ENCODE measurements at regions not wholly inside any gene's neighbourhood (a gene's known extent, or its start where the extent isn't known, plus 50 kb on each side); places are given as distances from the start of the nearest gene placed in this dataset.

GRCh38 chr4:159944477-159944876, 841.6 kb downstream of the RAPGEF2 start:
- no peak overlapping the region for H4K8ac ChIP-seq (ENCODE audit: extremely low read depth, insufficient read depth, low read length)
- no peak overlapping the region for H3K27ac ChIP-seq (ENCODE audit: low read depth, low read length)
- no peak overlapping the region for H2BK120ac ChIP-seq (replicated peaks; ENCODE audit: low read depth, low read length)
- WGBS, 2 experiments (ENCODE audit: extremely low coverage in 1 of 2, insufficient coverage in 1 of 2, insufficient read length in 1 of 2, insufficient replicate concordance in 2 of 2, low coverage in 1 of 2, low lambda C conversion rate in 2 of 2, missing lambda C conversion rate in 1 of 2) = 88% methylated on average over 4 of the region's 4 CpGs; no CpG with 5 or more reads in 1 of the 2 experiments
- no peaks in the 10 kb centered on the region; a peak in 1 of 8 replicates for H3K36me3 ChIP-seq (ENCODE audit: control insufficient read depth in 2 of 4, insufficient read depth in 4 of 4, low read length in 3 of 4)
- no peak overlapping the region for H4K91ac ChIP-seq (replicated peaks; ENCODE audit: insufficient read length, low read length)
- H3K23me2 ChIP-seq (ENCODE audit: low read depth, low read length) = no peaks in the 10 kb centered on the region
- H3K14ac ChIP-seq (ENCODE audit: insufficient read length) = no peak overlapping the region
- H3K79me1 ChIP-seq (ENCODE audit: low read depth, low read length) = no peaks in the 10 kb centered on the region
- no peaks in the 10 kb centered on the region for H3K27me3 ChIP-seq (replicated peaks in 1 of 4; ENCODE audit: control insufficient read depth in 3 of 4, extremely low read depth in 1 of 4, insufficient read depth in 3 of 4, low read length in 3 of 4)
- CTCF ChIA-PET (ENCODE audit: partially characterized antibody) = interaction anchor here (1.7 kb wide), 1 partner anchor 231 kb away, joined by 4 read pairs; no protein-coding TSS in a partner anchor
- H3K4ac ChIP-seq (replicated peaks; ENCODE audit: insufficient read length, low read depth, low read length) = no peak overlapping the region
- H3K23ac ChIP-seq (ENCODE audit: insufficient read length) = no peak overlapping the region
- H2BK12ac ChIP-seq (ENCODE audit: low read depth, low read length) = no peak overlapping the region
- H2AFZ ChIP-seq (ENCODE audit: low read length) = no peak overlapping the region
- H3K4me1 ChIP-seq (replicated peaks in 1 of 4; ENCODE audit: control insufficient read depth in 3 of 4, insufficient read depth in 4 of 4, low read length in 3 of 4) = peaks cover 0 to 2% (median 0%) of the 10 kb centered on the region in 4 experiments; a peak in 1 of 7 replicates
- H2BK5ac ChIP-seq (ENCODE audit: low read depth, low read length) = no peak overlapping the region
- DNase-seq (ENCODE audit: low read depth in 1 of 2, low spot score in 2 of 2) (no peak), FAIRE-seq (no peak)
- no peak overlapping the region for H3K4me2 ChIP-seq (ENCODE audit: insufficient read depth in 1 of 2, low read depth in 2 of 2, low read length in 2 of 2)
- POLR2A ChIA-PET (ENCODE audit: partially characterized antibody) = no interaction called here
- no peak overlapping the region for H3K4me3 ChIP-seq (ENCODE audit: extremely low read depth in 1 of 4, insufficient read depth in 2 of 4, low read depth in 3 of 4, low read length in 4 of 4)
- no peak overlapping the region for H3K56ac ChIP-seq (replicated peaks; ENCODE audit: insufficient read length, low read depth, low read length)
- no peak overlapping the region for H2BK20ac ChIP-seq (ENCODE audit: low read length)
- H4K5ac ChIP-seq (ENCODE audit: insufficient read length, low read depth, low read length) = no peak overlapping the region
- H3K79me2 ChIP-seq (ENCODE audit: control insufficient read depth in 1 of 2, insufficient read depth in 2 of 2, low read length in 2 of 2) = no peaks in the 10 kb centered on the region
- H3K9ac ChIP-seq (replicated peaks in 1 of 4; ENCODE audit: extremely low read depth in 1 of 4, low read depth in 3 of 4, low read length in 3 of 4) = no peak overlapping the region
- no peak overlapping the region for H3K18ac ChIP-seq (ENCODE audit: extremely low read depth, low read length)
- no peak overlapping the region for H2BK15ac ChIP-seq (ENCODE audit: low read length)
- no peak overlapping the region for H2AK5ac ChIP-seq (ENCODE audit: low read depth, low read length)
- no peaks in the 10 kb centered on the region for H4K20me1 ChIP-seq (replicated peaks in 1 of 2; ENCODE audit: control insufficient read depth in 1 of 2, insufficient read depth in 2 of 2, low read length in 2 of 2)
- H3K9me3 ChIP-seq (ENCODE audit: insufficient read depth in 2 of 2, low read depth in 1 of 2, low read length in 1 of 2) = peaks cover 0 to 9% of the 10 kb centered on the region in 2 experiments; a peak in 1 of 4 replicates
- no peak for TF ChIP-seq SAP30 (IDR thresholded peaks at IDR 0.05; ENCODE audit: insufficient read depth, insufficient replicate concordance, low read length)
- TF ChIP-seq, protein P1, sequence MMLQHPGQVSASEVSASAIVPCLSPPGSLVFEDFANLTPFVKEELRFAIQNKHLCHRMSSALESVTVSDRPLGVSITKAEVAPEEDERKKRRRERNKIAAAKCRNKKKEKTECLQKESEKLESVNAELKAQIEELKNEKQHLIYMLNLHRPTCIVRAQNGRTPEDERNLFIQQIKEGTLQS (IDR thresholded peaks at IDR 0.05; ENCODE audit: insufficient read depth, low read depth, low read length) = no peak
- TF ChIP-seq, protein P2, sequence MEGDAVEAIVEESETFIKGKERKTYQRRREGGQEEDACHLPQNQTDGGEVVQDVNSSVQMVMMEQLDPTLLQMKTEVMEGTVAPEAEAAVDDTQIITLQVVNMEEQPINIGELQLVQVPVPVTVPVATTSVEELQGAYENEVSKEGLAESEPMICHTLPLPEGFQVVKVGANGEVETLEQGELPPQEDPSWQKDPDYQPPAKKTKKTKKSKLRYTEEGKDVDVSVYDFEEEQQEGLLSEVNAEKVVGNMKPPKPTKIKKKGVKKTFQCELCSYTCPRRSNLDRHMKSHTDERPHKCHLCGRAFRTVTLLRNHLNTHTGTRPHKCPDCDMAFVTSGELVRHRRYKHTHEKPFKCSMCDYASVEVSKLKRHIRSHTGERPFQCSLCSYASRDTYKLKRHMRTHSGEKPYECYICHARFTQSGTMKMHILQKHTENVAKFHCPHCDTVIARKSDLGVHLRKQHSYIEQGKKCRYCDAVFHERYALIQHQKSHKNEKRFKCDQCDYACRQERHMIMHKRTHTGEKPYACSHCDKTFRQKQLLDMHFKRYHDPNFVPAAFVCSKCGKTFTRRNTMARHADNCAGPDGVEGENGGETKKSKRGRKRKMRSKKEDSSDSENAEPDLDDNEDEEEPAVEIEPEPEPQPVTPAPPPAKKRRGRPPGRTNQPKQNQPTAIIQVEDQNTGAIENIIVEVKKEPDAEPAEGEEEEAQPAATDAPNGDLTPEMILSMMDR (IDR thresholded peaks at IDR 0.05; ENCODE audit: control extremely low read depth in 1 of 3, insufficient read depth in 1 of 3, low read depth in 1 of 3, low read length in 3 of 3) = no peak
- no peak for TF ChIP-seq CBX5 (IDR thresholded peaks at IDR 0.05; ENCODE audit: low read depth, low read length)
- no peak for TF ChIP-seq POLR2A (IDR thresholded peaks at IDR 0.05; ENCODE audit: control extremely low read depth in 1 of 2, low read depth in 2 of 2, low read length in 2 of 2)
- TF ChIP-seq HDAC6 (IDR thresholded peaks at IDR 0.05; ENCODE audit: low read depth, low read length) = no peak
- no peak for TF ChIP-seq NANOG (IDR thresholded peaks at IDR 0.05; ENCODE audit: insufficient read depth, low read depth, low read length, poor library complexity, severe bottlenecking)
- TF ChIP-seq SIX5 (IDR thresholded peaks at IDR 0.05; ENCODE audit: low read depth, low read length) = no peak
- no peak for TF ChIP-seq POU5F1 (IDR thresholded peaks at IDR 0.05; ENCODE audit: low read depth, low read length)
- no peak for TF ChIP-seq ZNF274 (IDR thresholded peaks at IDR 0.05; ENCODE audit: borderline replicate concordance, extremely low read depth, low read length)
- TF ChIP-seq RAD21 (IDR thresholded peaks at IDR 0.05 in 1 of 2, conservative IDR thresholded peaks at IDR 0.05 in 1 of 2; ENCODE audit: low read depth in 2 of 2, low read length in 2 of 2) = no peak

Data from H1 (cell line).